D341Med (cell line): ENCODE measurements at regions not wholly inside any gene's neighbourhood (a gene's known extent, or its start where the extent isn't known, plus 50 kb on each side); places are given as distances from the start of the nearest gene placed in this dataset.
"Not testable (repeated sequence)": the region's sequence is repeated elsewhere in the genome, so short reads cannot be mapped to it uniquely, and the experiment has no call there.

Source experiments
- DNase-seq: peaks from one replicate; pipeline ENCODE4 v3.0.0; 2012; ENCODE audit warnings: low spot score

GRCh38 chr2:48190230-48190629 is 124.3 kb upstream of the FOXN2 start:
- DNase-seq = no peak

GRCh38 chr2:48194641-48195040 is 119.8 kb upstream of the FOXN2 start:
- no peak for DNase-seq

GRCh38 chr2:48195169-48195568 is 119.3 kb upstream of the FOXN2 start:
- DNase-seq = no peak

GRCh38 chr2:48197618-48198017 is 116.9 kb upstream of the FOXN2 start:
- no peak for DNase-seq

GRCh38 chr2:48198371-48198770 is 116.1 kb upstream of the FOXN2 start:
- DNase-seq = no peak

GRCh38 chr2:48199070-48199469 is 115.4 kb upstream of the FOXN2 start:
- no peak for DNase-seq

GRCh38 chr2:48200620-48201293 is 113.7 kb upstream of the FOXN2 start:
- DNase-seq = no peak

- DNase-seq = not testable (repeated sequence)
These were observed 113.0 kb upstream of the FOXN2 start for GRCh38 chr2:48201435-48201834.

- no peak for DNase-seq
These were observed 111.4 kb upstream of the FOXN2 start for GRCh38 chr2:48202863-48203642.

GRCh38 chr2:48203668-48204067 is 110.8 kb upstream of the FOXN2 start:
- DNase-seq = no peak

GRCh38 chr2:48204750-48205136 is 109.7 kb upstream of the FOXN2 start:
- no peak for DNase-seq

- DNase-seq = no peak
These were observed 109.2 kb upstream of the FOXN2 start for GRCh38 chr2:48205137-48205798.

- DNase-seq = not testable (repeated sequence)
These were observed 108.3 kb upstream of the FOXN2 start for GRCh38 chr2:48206056-48206656.

GRCh38 chr2:48207201-48207641 is 107.3 kb upstream of the FOXN2 start:
- no peak for DNase-seq

- no peak for DNase-seq
These were observed 106.6 kb upstream of the FOXN2 start for GRCh38 chr2:48207851-48208250.

GRCh38 chr2:48209214-48209885 is 105.1 kb upstream of the FOXN2 start:
- no peak for DNase-seq

GRCh38 chr2:48210189-48210588 is 104.3 kb upstream of the FOXN2 start:
- DNase-seq = no peak

- peak; percentile 57 for DNase-seq
These were observed 100.8 kb upstream of the FOXN2 start for GRCh38 chr2:48213646-48214045.

GRCh38 chr2:48218169-48218568 is 96.3 kb upstream of the FOXN2 start:
- DNase-seq = no peak

GRCh38 chr2:48219234-48219554 is 95.3 kb upstream of the FOXN2 start:
- no peak for DNase-seq

- DNase-seq = no peak
These were observed 94.7 kb upstream of the FOXN2 start for GRCh38 chr2:48219555-48220436.
